HUES6 (cell line): ENCODE measurements at regions not wholly inside any gene's neighbourhood (a gene's known extent, or its start where the extent isn't known, plus 50 kb on each side); places are given as distances from the start of the nearest gene placed in this dataset.

Experiments used
- H3K27ac ChIP-seq: 2 replicates; pipeline ENCODE4 v1.7.0; 2013; ENCODE audit warnings: low read depth, mild to moderate bottlenecking, low read length, inconsistent platforms
- H3K27me3 ChIP-seq: 2 replicates; pipeline ENCODE4 v1.6.1; 2013; ENCODE audit warnings: low read length; ENCODE audit not compliant: control insufficient read depth, insufficient read depth
- H3K36me3 ChIP-seq: 2 replicates; pipeline ENCODE4 v1.6.1; 2013; ENCODE audit warnings: low read length; ENCODE audit not compliant: control insufficient read depth, insufficient read depth
- H3K4me1 ChIP-seq: 2 replicates; pipeline ENCODE4 v1.6.1; 2013; ENCODE audit warnings: low read length; ENCODE audit not compliant: control insufficient read depth, insufficient read depth
- H3K4me3 ChIP-seq: 2 replicates; pipeline ENCODE4 v1.5.1; 2013; ENCODE audit warnings: low read depth, low read length
- H3K9ac ChIP-seq: one replicate; pipeline ENCODE4 v1.6.1; 2013; ENCODE audit warnings: mild to moderate bottlenecking, low read length
- H3K9me3 ChIP-seq: 2 replicates; pipeline ENCODE4 v1.6.1; 2013; ENCODE audit warnings: low read depth, low read length; ENCODE audit not compliant: control insufficient read depth, insufficient read depth

GRCh38 chr15:85870216-85871014, 75.7 kb upstream of the KLHL25 start:
- Histone ChIP-seq H3K27me3 (no peaks in the 10 kb centered on the region), H3K9ac (no peak overlapping the region), H3K4me3 (no peak overlapping the region), H3K27ac (no peak overlapping the region), H3K4me1 (no peaks in the 10 kb centered on the region), H3K9me3 (no peaks in the 10 kb centered on the region), H3K36me3 (no peaks in the 10 kb centered on the region)

GRCh38 chr15:85871545-85871944, 76.8 kb upstream of the KLHL25 start:
- H3K27ac ChIP-seq: no peak overlapping the region
- 0 out of 2 replicates have a peak, but pooled peaks cover 2% of the 10 kb centered on the region for H3K27me3 ChIP-seq
- no peaks in the 10 kb centered on the region for H3K9me3 ChIP-seq
- no peak overlapping the region for H3K4me3 ChIP-seq
- H3K4me1 ChIP-seq: no peaks in the 10 kb centered on the region
- H3K9ac ChIP-seq: no peak overlapping the region
- no peaks in the 10 kb centered on the region for H3K36me3 ChIP-seq

GRCh38 chr15:85872125-85872524, 77.4 kb upstream of the KLHL25 start:
- Histone ChIP-seq H3K27me3 (0 out of 2 replicates have a peak, but pooled peaks cover 5% of the 10 kb centered on the region), H3K4me3 (no peak overlapping the region), H3K27ac (no peak overlapping the region), H3K4me1 (no peaks in the 10 kb centered on the region), H3K9me3 (no peaks in the 10 kb centered on the region), H3K9ac (no peak overlapping the region), H3K36me3 (no peaks in the 10 kb centered on the region)

GRCh38 chr15:85874236-85874635, 79.5 kb upstream of the KLHL25 start:
- H3K27me3 ChIP-seq: 0 out of 2 replicates have a peak, but pooled peaks cover 9% of the 10 kb centered on the region
- no peaks in the 10 kb centered on the region for H3K36me3 ChIP-seq
- H3K9ac ChIP-seq: no peak overlapping the region
- no peak overlapping the region for H3K4me3 ChIP-seq
- no peak overlapping the region for H3K27ac ChIP-seq
- H3K4me1 ChIP-seq: peaks cover 2% of the 10 kb centered on the region; the same call in 1 of the 2 replicates
- no peaks in the 10 kb centered on the region for H3K9me3 ChIP-seq

- Histone ChIP-seq H3K4me1 (peaks cover 6% of the 10 kb centered on the region; the same call in 1 of the 2 replicates), H3K9me3 (no peaks in the 10 kb centered on the region), H3K4me3 (no peak overlapping the region), H3K9ac (no peak overlapping the region), H3K27me3 (0 out of 2 replicates have a peak, but pooled peaks cover 9% of the 10 kb centered on the region), H3K36me3 (no peaks in the 10 kb centered on the region), H3K27ac (no peak overlapping the region)
Measured at GRCh38 chr15:85875756-85876155, 81.0 kb upstream of the KLHL25 start.

GRCh38 chr15:85878828-85879225, 84.1 kb upstream of the KLHL25 start:
- H3K4me1 ChIP-seq: peaks cover 6% of the 10 kb centered on the region; the same call in 1 of the 2 replicates
- no peak overlapping the region for H3K27ac ChIP-seq
- no peaks in the 10 kb centered on the region for H3K9me3 ChIP-seq
- H3K4me3 ChIP-seq: no peak overlapping the region
- no peak overlapping the region for H3K9ac ChIP-seq
- no peaks in the 10 kb centered on the region for H3K36me3 ChIP-seq
- 0 out of 2 replicates have a peak, but pooled peaks cover 9% of the 10 kb centered on the region for H3K27me3 ChIP-seq

GRCh38 chr15:85879334-85880163, 84.8 kb upstream of the KLHL25 start:
- no peaks in the 10 kb centered on the region for H3K36me3 ChIP-seq
- 0 out of 2 replicates have a peak, but pooled peaks cover 9% of the 10 kb centered on the region for H3K27me3 ChIP-seq
- H3K4me3 ChIP-seq: no peak overlapping the region
- no peak overlapping the region for H3K27ac ChIP-seq
- no peak overlapping the region for H3K9ac ChIP-seq
- peaks cover 6% of the 10 kb centered on the region; the same call in 1 of the 2 replicates for H3K4me1 ChIP-seq
- H3K9me3 ChIP-seq: no peaks in the 10 kb centered on the region

- H3K27me3 ChIP-seq: peaks cover 14% of the 10 kb centered on the region; the same call in 1 of the 2 replicates
- H3K9ac ChIP-seq: no peak overlapping the region
- H3K36me3 ChIP-seq: no peaks in the 10 kb centered on the region
- H3K27ac ChIP-seq: no peak overlapping the region
- no peaks in the 10 kb centered on the region for H3K9me3 ChIP-seq
- H3K4me1 ChIP-seq: peaks cover 6% of the 10 kb centered on the region; the same call in 1 of the 2 replicates
- H3K4me3 ChIP-seq: no peak overlapping the region
Measured at GRCh38 chr15:85880501-85881190, 85.9 kb upstream of the KLHL25 start.

- no peak overlapping the region for H3K4me3 ChIP-seq
- no peaks in the 10 kb centered on the region for H3K9me3 ChIP-seq
- H3K27ac ChIP-seq: no peak overlapping the region
- H3K4me1 ChIP-seq: no peaks in the 10 kb centered on the region
- H3K9ac ChIP-seq: no peak overlapping the region
- no peaks in the 10 kb centered on the region for H3K36me3 ChIP-seq
- H3K27me3 ChIP-seq: peaks cover 5% of the 10 kb centered on the region; the same call in 1 of the 2 replicates
Measured at GRCh38 chr15:85886309-85886811, 91.6 kb upstream of the KLHL25 start.

GRCh38 chr15:85889956-85890619, 95.4 kb upstream of the KLHL25 start:
- Histone ChIP-seq H3K36me3 (no peaks in the 10 kb centered on the region), H3K27ac (no peak overlapping the region), H3K4me3 (no peak overlapping the region), H3K27me3 (peaks cover 16% of the 10 kb centered on the region; the same call in 1 of the 2 replicates), H3K9me3 (no peaks in the 10 kb centered on the region), H3K9ac (no peak overlapping the region), H3K4me1 (no peaks in the 10 kb centered on the region)
